Small intestine (tissue), 7 donors: ENCODE measurements at regions not wholly inside any gene's neighbourhood (a gene's known extent, or its start where the extent isn't known, plus 50 kb on each side); places are given as distances from the start of the nearest gene placed in this dataset.

Source experiments
- DNase-seq, 2 donors: peaks; one replicate each; pipeline versions ENCODE4 v3.0.0 to v3.0.0-alpha.2; 2013
- FAIRE-seq: peaks from 2 replicates; lab custom pipeline; 2012; peaks lifted over from hg19 to GRCh38; lab: Jason Lieb, UNC
- H3K27ac ChIP-seq, 3 donors: one replicate each; pipeline ENCODE4 v1.5.1; 2013; ENCODE audit warnings: low read length in 2 of 3, mild to moderate bottlenecking in 2 of 3, control low read depth in 1 of 3, inconsistent platforms in 1 of 3, low read depth in 1 of 3, moderate library complexity in 1 of 3
- H3K27me3 ChIP-seq, 3 donors: one replicate each; pipeline ENCODE4 v1.6.1; 2013; ENCODE audit warnings: low read length in 3 of 3, inconsistent platforms in 1 of 3; ENCODE audit not compliant: control insufficient read depth in 3 of 3, insufficient read depth in 3 of 3
- H3K36me3 ChIP-seq, 3 donors: one replicate each; pipeline ENCODE4 v1.6.1; 2013; ENCODE audit warnings: low read length in 3 of 3, inconsistent platforms in 1 of 3, low read depth in 1 of 3, mild to moderate bottlenecking in 1 of 3, moderate library complexity in 1 of 3; ENCODE audit not compliant: control insufficient read depth in 3 of 3, insufficient read depth in 2 of 3
- H3K4me1 ChIP-seq, 3 donors: one replicate each; pipeline ENCODE4 v1.6.1; 2013; ENCODE audit warnings: low read length in 2 of 3, inconsistent platforms in 1 of 3, low read depth in 1 of 3, mild to moderate bottlenecking in 1 of 3, moderate library complexity in 1 of 3; ENCODE audit not compliant: control insufficient read depth in 3 of 3, insufficient read depth in 2 of 3
- H3K4me3 ChIP-seq, 3 donors: one replicate each; pipeline ENCODE4 v1.5.1; 2013; ENCODE audit warnings: low read length in 3 of 3, control low read depth in 1 of 3, inconsistent platforms in 1 of 3, low read depth in 1 of 3, mild to moderate bottlenecking in 1 of 3, moderate library complexity in 1 of 3
- H3K9me3 ChIP-seq, 2 donors: one replicate each; pipeline ENCODE4 v1.6.1; 2013; ENCODE audit warnings: low read depth in 1 of 2, low read length in 1 of 2; ENCODE audit not compliant: control insufficient read depth in 2 of 2, insufficient read depth in 1 of 2
- WGBS, 3 donors: extraction: QIAGEN DNeasy Blood & Tissue Kit; methylation state at CpG; one replicate each; pipeline ENCODE4 v1.1.7; 2013; 5-methylcytosine and 5-hydroxymethylcytosine counted together
- donor health status: healthy with polysubstance abuse.
- donor health status: control.
- donor health status: control.
- donor health status: Bipolar disorder and iron deficiency.
- donor health status: healthy.

DNA sequence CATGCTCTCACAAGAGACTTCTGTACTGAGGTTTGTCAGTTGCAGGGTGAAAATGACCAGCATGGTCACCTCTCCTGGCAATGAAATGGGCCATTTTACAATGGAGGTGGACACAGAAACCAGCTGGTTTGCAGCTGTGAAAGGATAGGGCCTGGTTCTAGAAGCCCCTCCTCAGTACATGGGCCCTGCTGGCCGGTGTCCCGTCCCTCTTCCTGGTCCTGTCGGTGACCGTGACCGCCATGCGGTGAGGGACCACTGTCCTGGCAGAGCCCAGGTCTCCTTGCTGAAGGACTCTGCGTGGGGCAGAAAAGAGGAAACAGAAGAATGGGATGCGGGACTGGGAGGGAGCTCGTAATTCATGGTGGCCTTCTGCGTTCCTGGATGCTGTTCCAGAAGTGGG lies 76.0 kb upstream of the ZNF423 start:
- no peaks in the 10 kb centered on the region for H3K4me1 ChIP-seq
- H3K36me3 ChIP-seq = no peaks in the 10 kb centered on the region
- H3K9me3 ChIP-seq = no peaks in the 10 kb centered on the region
- no peak for DNase-seq
- peaks cover 0 to 13% (median 2%) of the 10 kb centered on the region in 3 donors for H3K27me3 ChIP-seq
- H3K27ac ChIP-seq = no peak overlapping the region
- WGBS, 3 donors = 90 to 96% (median 95%) methylated on average over 10 of the region's 10 CpGs
- no peak for FAIRE-seq
- no peak overlapping the region for H3K4me3 ChIP-seq

DNA sequence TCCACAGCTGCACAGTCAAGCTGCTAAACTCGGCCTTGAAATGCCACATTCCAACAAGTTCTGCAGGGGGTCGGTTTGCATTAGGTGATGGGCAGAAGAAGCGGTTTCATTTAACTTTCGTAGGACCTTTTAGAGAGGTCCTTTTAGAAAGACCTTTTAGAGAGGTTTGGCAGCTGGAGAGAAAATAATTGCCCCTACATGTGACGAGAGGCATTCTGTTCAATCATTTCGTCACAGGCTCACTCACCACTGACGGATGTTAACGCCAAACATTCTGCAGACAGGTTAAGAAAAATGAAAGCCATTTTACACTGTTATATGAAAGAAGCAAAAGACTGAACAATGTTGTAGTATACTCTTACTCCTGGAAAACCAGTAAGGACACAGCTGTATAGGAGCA lies 76.5 kb upstream of the ZNF423 start:
- no peak overlapping the region for H3K27ac ChIP-seq
- DNase-seq = no peak
- no peak overlapping the region for H3K4me3 ChIP-seq
- no peaks in the 10 kb centered on the region for H3K4me1 ChIP-seq
- H3K9me3 ChIP-seq = no peaks in the 10 kb centered on the region
- peaks cover 0 to 15% (median 2%) of the 10 kb centered on the region in 3 donors for H3K27me3 ChIP-seq
- no peak for FAIRE-seq
- no peaks in the 10 kb centered on the region for H3K36me3 ChIP-seq
- WGBS, 3 donors = 65 to 66% (median 66%) methylated on average over 8 of the region's 8 CpGs

DNA sequence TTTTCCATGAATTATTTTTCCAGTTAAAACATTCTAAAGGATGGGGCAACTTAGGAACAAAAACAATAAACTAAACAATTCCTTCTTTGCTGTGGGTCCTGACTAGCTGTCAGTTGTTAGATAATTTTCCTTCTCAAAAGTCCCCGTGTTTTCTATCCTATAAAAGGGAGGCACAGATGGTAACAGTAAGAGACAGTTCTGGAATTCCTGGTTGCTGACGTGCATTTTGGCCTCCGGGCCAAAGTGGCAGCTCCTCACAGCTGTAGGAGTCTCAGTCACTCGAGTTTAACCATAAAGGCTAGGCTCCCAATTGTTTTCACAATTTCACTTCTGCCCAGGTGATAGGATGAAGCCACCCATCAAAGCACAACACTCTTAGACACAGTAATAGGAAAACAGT lies 77.0 kb upstream of the ZNF423 start:
- Histone ChIP-seq H3K4me3 (no peak overlapping the region), H3K4me1 (no peaks in the 10 kb centered on the region), H3K9me3 (no peaks in the 10 kb centered on the region), H3K27ac (no peak overlapping the region), H3K27me3 (peaks cover 0 to 15% (median 2%) of the 10 kb centered on the region in 3 donors), H3K36me3 (no peaks in the 10 kb centered on the region)
- WGBS, 3 donors = 25 to 39% (median 26%) methylated on average over 4 of the region's 4 CpGs
- no peak for FAIRE-seq
- DNase-seq = peak in 1 of 2 donors; percentile 19

DNA sequence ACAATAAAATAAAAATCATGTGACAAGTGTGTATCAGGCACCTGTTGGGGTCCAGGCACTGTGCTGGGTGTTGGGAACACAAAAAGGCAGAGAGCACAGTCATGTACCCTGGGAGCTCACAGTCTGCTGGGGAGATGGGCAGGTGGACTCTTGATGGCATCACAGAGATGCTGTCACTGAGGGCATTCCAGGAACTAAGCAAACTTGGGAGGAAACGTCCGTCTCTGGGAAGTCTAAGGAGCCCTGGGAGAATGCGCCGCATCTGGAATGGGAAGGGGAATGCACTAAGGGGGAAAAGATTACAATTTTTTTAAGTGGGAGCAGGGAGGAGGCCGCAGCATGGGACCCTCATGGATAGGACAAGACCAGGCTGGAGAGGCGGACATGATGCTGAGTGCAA lies 80.9 kb upstream of the ZNF423 start:
- no peak overlapping the region for H3K27ac ChIP-seq
- DNase-seq (no peak), FAIRE-seq (no peak)
- 83 to 96% (median 89%) methylated on average over 6 of the region's 6 CpGs for WGBS, 3 donors
- no peaks in the 10 kb centered on the region for H3K36me3 ChIP-seq
- H3K27me3 ChIP-seq = peaks cover 0 to 14% (median 2%) of the 10 kb centered on the region in 3 donors
- no peaks in the 10 kb centered on the region for H3K4me1 ChIP-seq
- H3K9me3 ChIP-seq = no peaks in the 10 kb centered on the region
- H3K4me3 ChIP-seq = no peak overlapping the region

DNA sequence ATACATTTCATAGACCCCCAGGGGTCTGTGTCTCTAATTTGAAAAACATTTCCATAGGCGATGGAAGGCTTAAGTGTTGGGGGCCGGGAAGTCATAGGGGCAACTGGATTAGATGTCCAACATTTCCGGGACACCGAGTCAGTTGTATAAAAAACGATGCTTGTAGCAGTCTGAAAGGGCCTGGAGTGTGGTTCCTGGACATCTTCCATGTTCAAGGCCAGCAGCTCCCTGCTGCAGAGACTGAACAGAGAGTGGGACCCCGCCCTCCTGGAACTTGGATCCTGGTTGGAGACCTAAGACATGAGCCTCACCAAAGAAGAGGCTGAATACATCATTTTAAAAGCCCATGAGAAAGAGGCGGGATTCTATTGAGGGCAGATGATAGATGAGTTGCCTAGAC lies 82.0 kb upstream of the ZNF423 start:
- WGBS, 3 donors = 76 to 87% (median 85%) methylated on average over 7 of the region's 7 CpGs
- FAIRE-seq (no peak), DNase-seq (no peak)
- Histone ChIP-seq H3K9me3 (no peaks in the 10 kb centered on the region), H3K27ac (no peak overlapping the region), H3K27me3 (peaks cover 0 to 12% (median 2%) of the 10 kb centered on the region in 3 donors), H3K4me1 (no peaks in the 10 kb centered on the region), H3K4me3 (no peak overlapping the region), H3K36me3 (no peaks in the 10 kb centered on the region)

DNA sequence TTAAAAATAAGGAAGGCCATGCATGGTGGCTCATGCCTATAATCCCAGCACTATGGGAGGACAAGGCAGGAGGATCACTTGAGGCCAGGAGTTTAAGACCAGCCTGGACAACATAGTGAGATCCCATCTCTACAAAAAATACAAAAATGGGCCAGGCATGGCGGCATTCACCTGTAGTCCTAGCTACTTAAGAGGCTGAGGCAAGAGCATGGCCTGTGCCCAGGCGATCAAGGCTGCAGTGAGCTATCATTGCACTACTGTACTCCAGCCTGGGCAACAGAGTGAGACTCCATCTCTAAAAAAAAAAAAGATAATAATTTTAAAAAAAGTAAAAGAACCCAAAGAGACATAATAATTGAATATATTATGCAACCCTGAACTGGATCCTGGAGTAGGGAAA lies 83.6 kb upstream of the ZNF423 start:
- no peaks in the 10 kb centered on the region for H3K4me1 ChIP-seq
- peaks cover 0 to 6% (median 0%) of the 10 kb centered on the region in 3 donors for H3K27me3 ChIP-seq
- no peaks in the 10 kb centered on the region for H3K9me3 ChIP-seq
- no peak overlapping the region for H3K27ac ChIP-seq
- H3K36me3 ChIP-seq = no peaks in the 10 kb centered on the region
- no peak for DNase-seq
- FAIRE-seq = no peak
- no peak overlapping the region for H3K4me3 ChIP-seq
- 94 to 96% (median 96%) methylated on average over 2 of the region's 2 CpGs for WGBS, 3 donors

DNA sequence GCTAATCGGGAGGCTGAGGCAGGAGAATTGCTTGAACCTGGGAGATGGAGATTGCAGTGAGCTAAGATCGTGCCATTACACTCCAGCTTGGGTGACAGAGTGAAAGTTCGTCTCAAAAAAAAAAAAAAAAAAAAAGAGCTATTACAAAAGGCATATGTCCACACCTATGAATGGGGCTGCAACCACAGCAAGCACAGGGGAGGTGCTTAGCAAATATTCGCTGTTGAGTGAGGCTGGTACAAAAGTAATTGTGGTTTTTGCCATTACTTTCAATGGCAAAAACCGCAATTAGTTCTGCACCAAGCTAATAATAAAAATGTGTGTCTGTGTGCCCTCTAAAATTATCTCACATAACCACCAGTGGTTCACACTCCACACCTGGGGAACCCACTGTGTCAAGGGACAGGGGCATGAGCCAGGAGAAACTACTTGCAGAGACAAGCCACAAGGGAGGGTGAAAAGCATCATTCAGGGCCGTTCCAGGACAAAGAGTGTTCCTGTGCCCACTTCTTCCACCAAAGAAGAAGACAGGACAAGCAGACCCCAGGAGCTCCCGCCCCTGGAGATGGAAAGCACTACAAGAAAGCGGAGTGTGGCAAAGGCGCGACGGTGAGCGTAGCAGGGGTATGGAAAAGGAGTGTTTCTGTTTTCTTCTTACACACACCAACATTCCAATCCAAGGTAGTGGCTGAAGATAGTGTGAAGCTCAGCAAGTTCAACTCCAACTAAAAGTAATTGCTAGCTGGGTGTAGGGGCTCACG lies 84.4 kb upstream of the CNEP1R1 start:
- Histone ChIP-seq H3K27me3 (peaks cover 0 to 2% (median 0%) of the 10 kb centered on the region in 3 donors), H3K4me3 (no peak overlapping the region), H3K4me1 (no peaks in the 10 kb centered on the region), H3K27ac (no peak overlapping the region), H3K36me3 (no peaks in the 10 kb centered on the region), H3K9me3 (no peaks in the 10 kb centered on the region)
- no peak for FAIRE-seq
- 81 to 89% (median 83%) methylated on average over 13 of the region's 13 CpGs for WGBS, 3 donors
- DNase-seq = no peak

DNA sequence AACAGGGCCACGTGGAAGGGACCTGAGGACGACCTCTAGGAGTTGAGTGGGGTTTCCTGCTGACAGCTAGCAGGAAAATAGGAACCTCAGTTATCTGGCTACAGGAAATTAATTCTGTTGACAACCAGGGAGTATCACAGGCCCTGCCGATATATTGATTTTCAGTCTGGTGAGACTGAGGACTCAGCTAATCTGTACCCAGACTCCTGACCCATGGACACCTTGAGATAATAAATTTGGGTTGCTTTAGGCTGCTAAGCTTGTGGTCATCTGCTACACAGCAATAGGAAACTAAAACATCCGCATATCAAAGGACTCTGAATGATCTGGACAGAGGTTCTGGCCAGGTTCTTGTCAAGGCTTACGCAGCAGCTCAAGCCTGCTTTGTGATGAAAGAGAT lies 80.8 kb upstream of the CNEP1R1 start:
- 35 to 48% (median 43%) methylated on average over 5 of the region's 5 CpGs for WGBS, 3 donors
- Histone ChIP-seq H3K27me3 (no peaks in the 10 kb centered on the region), H3K4me3 (no peak overlapping the region), H3K27ac (no peak overlapping the region), H3K4me1 (no peaks in the 10 kb centered on the region), H3K36me3 (no peaks in the 10 kb centered on the region), H3K9me3 (no peaks in the 10 kb centered on the region)
- FAIRE-seq (no peak), DNase-seq (no peak)
